HepG2 (cell line): ENCODE measurements at regions not wholly inside any gene's neighbourhood (a gene's known extent, or its start where the extent isn't known, plus 50 kb on each side); places are given as distances from the start of the nearest gene placed in this dataset.

ENCODE experiments used
- POLR2A ChIP-seq, 2 experiments: IDR thresholded peaks; 2 replicates each; pipeline ENCODE4 v1.6.1; 2011; ENCODE audit warnings: low read depth in 2 of 2, low read length in 2 of 2, mild to moderate bottlenecking in 1 of 2, moderate library complexity in 1 of 2; ENCODE audit not compliant: insufficient read depth in 1 of 2
- RAD21 ChIP-seq: fragments of 450-650 bp; formaldehyde crosslinking; IDR thresholded peaks from 2 replicates; pipeline ENCODE4 v1.5.0; 2020; ENCODE audit warnings: mild to moderate bottlenecking
- TF ChIP-seq, protein P1 (sequence below): sonication (generic); formaldehyde crosslinking; IDR thresholded peaks from 2 replicates; pipeline ENCODE4 v1.5.0; 2020; ENCODE audit warnings: mild to moderate bottlenecking, missing genetic modification reagents, moderate library complexity

DNA sequence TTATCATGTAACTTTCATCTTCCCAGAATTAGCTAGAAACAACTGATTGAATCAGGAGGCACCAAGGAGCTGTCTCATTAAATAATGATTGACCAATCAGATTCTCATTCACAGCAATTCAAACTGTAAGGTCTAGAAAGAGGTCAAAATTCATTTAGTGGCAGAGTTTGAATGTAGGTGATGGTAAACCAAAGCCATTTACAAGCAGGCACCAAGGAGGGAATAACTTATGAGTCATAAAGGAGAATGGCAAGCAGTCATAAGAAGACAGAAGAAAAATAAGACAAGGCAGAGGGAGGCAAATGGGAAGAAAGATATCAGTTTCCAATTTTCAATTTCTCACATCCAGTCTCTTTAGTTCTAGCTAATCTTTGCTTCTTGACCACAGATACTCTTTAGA is 52.9 kb upstream of the DEFB112 start:
- TF ChIP-seq POLR2A (IDR thresholded peaks at IDR 0.05; ENCODE audit: insufficient read depth in 1 of 2, low read depth in 2 of 2, low read length in 2 of 2) = no peak
- TF ChIP-seq, protein P1, sequence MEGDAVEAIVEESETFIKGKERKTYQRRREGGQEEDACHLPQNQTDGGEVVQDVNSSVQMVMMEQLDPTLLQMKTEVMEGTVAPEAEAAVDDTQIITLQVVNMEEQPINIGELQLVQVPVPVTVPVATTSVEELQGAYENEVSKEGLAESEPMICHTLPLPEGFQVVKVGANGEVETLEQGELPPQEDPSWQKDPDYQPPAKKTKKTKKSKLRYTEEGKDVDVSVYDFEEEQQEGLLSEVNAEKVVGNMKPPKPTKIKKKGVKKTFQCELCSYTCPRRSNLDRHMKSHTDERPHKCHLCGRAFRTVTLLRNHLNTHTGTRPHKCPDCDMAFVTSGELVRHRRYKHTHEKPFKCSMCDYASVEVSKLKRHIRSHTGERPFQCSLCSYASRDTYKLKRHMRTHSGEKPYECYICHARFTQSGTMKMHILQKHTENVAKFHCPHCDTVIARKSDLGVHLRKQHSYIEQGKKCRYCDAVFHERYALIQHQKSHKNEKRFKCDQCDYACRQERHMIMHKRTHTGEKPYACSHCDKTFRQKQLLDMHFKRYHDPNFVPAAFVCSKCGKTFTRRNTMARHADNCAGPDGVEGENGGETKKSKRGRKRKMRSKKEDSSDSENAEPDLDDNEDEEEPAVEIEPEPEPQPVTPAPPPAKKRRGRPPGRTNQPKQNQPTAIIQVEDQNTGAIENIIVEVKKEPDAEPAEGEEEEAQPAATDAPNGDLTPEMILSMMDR (CRISPR knock-in tag) = no peak
- TF ChIP-seq RAD21 (CRISPR knock-in tag) = no peak
